AG04449 (cell line): ENCODE measurements at regions not wholly inside any gene's neighbourhood (a gene's known extent, or its start where the extent isn't known, plus 50 kb on each side); places are given as distances from the start of the nearest gene placed in this dataset.

Experiments
- CTCF ChIA-PET: fragments of 350-600 bp; formaldehyde crosslinking; extraction: SDS; loops from one replicate; lab custom pipeline; 2021; ENCODE audit warnings: antibody characterized with exemption; lab: Yijun Ruan, JAX
- POLR2A ChIA-PET: fragments of 400-600, 350-600 bp; formaldehyde crosslinking; extraction: SDS; loops from one replicate; lab custom pipeline; 2020; ENCODE audit warnings: antibody characterized with exemption, inconsistent platforms; lab: Yijun Ruan, JAX
- DNase-seq: peaks from one replicate; pipeline ENCODE4 v3.0.0-alpha.2; 2010; ENCODE audit warnings: low read depth, low spot score
- H3K4me3 ChIP-seq: 2 replicates; pipeline ENCODE4 v1.5.1; 2011; ENCODE audit warnings: low read depth, mild to moderate bottlenecking, control low read depth, low read length
- CTCF ChIP-seq: IDR thresholded peaks from one replicate; pipeline ENCODE4 v1.5.1; 2011; ENCODE audit warnings: mild to moderate bottlenecking, moderate library complexity, low read length, control low read depth, inconsistent platforms; ENCODE audit not compliant: insufficient read depth; ENCODE audit errors: missing control alignments

- no peak overlapping the region for H3K4me3 ChIP-seq
- no peak for DNase-seq
- ChIA-PET CTCF (no interaction called here), POLR2A (no interaction called here)
- TF ChIP-seq CTCF: no peak
These were observed 767.5 kb downstream of the INHBA start for GRCh38 chr7:40935435-40935834.

- TF ChIP-seq CTCF: no peak
- ChIA-PET CTCF (interaction anchor here (1.4 kb wide), 1 partner anchor 80 kb away, joined by 5 read pairs; no protein-coding TSS in a partner anchor), POLR2A (no interaction called here)
- no peak overlapping the region for H3K4me3 ChIP-seq
- DNase-seq: no peak
These were observed 779.3 kb downstream of the INHBA start for GRCh38 chr7:40923626-40924025.

GRCh38 chr7:40922316-40922670 is 780.6 kb downstream of the INHBA start:
- POLR2A ChIA-PET: interaction anchor here (0.6 kb wide), 1 partner anchor 10 kb away, joined by 5 read pairs; no protein-coding TSS in a partner anchor
- TF ChIP-seq CTCF: no peak
- DNase-seq: peak; percentile 71
- CTCF ChIA-PET: interaction anchor here (1.2 to 1.5 kb wide), 3 partner anchors 81 to 1019 kb away, joined by 3 to 5 read pairs (median 3); no protein-coding TSS in a partner anchor
- H3K4me3 ChIP-seq: no peak overlapping the region

GRCh38 chr7:40921589-40922315 is 781.1 kb downstream of the INHBA start:
- ChIA-PET POLR2A (no interaction called here), CTCF (interaction anchor here (1.2 to 1.5 kb wide), 3 partner anchors 82 to 1019 kb away, joined by 3 to 5 read pairs (median 3); no protein-coding TSS in a partner anchor)
- DNase-seq: no peak
- no peak for TF ChIP-seq CTCF
- no peak overlapping the region for H3K4me3 ChIP-seq

GRCh38 chr7:40918701-40919271 is 784.0 kb downstream of the SUGCT start:
- ChIA-PET CTCF (interaction anchor here (1.0 to 1.2 kb wide), 2 partner anchors 13 to 84 kb away, joined by 4 read pairs; no protein-coding TSS in a partner anchor), POLR2A (no interaction called here)
- no peak for TF ChIP-seq CTCF
- DNase-seq: peak; percentile 79
- no peak overlapping the region for H3K4me3 ChIP-seq

GRCh38 chr7:40916813-40917212 is 782.0 kb downstream of the SUGCT start:
- TF ChIP-seq CTCF: no peak
- CTCF ChIA-PET: interaction anchor here (1.2 kb wide), 1 partner anchor 788 kb away, joined by 5 read pairs; no protein-coding TSS in a partner anchor
- POLR2A ChIA-PET: no interaction called here
- no peak overlapping the region for H3K4me3 ChIP-seq
- no peak for DNase-seq
